SK-N-SH treated with all-trans-retinoic acid at 6 μM for 48 hours (cell line): ENCODE measurements at regions not wholly inside any gene's neighbourhood (a gene's known extent, or its start where the extent isn't known, plus 50 kb on each side); places are given as distances from the start of the nearest gene placed in this dataset.

ENCODE experiments used
- ARNTL ChIP-seq: fragments of 450-650 bp; formaldehyde crosslinking; IDR thresholded peaks from 2 replicates; pipeline ENCODE4 v1.5.0; 2020; ENCODE audit warnings: low read depth, mild to moderate bottlenecking, moderate library complexity, borderline replicate concordance
- BACH2 ChIP-seq: fragments of 250-450 bp; sonication (Bioruptor Pico); IDR thresholded peaks from 2 replicates; pipeline ENCODE4 v1.9.0; 2021; ENCODE audit warnings: mild to moderate bottlenecking, borderline replicate concordance
- CREB5 ChIP-seq: fragments of 250-450 bp; sonication (Bioruptor Pico); IDR thresholded peaks from 2 replicates; pipeline ENCODE4 v1.5.1; 2020; ENCODE audit warnings: low read depth, mild to moderate bottlenecking, moderate library complexity
- GLIS3 ChIP-seq: fragments of 250-450 bp; sonication (Bioruptor Pico); IDR thresholded peaks from 2 replicates; pipeline ENCODE4 v1.5.0; 2020; ENCODE audit warnings: mild to moderate bottlenecking, moderate library complexity
- PATZ1 ChIP-seq: fragments of 250-450 bp; sonication (Bioruptor Pico); IDR thresholded peaks from 2 replicates; pipeline ENCODE4 v1.8.0; 2020; ENCODE audit warnings: mild to moderate bottlenecking, moderate library complexity, borderline replicate concordance
- POU6F1 ChIP-seq: fragments of 250-450 bp; sonication (Bioruptor Pico); IDR thresholded peaks from 2 replicates; pipeline ENCODE4 v1.8.0; 2021; ENCODE audit warnings: low read depth, mild to moderate bottlenecking, moderate library complexity, borderline replicate concordance
- PPARA ChIP-seq: fragments of 250-450 bp; sonication (Bioruptor Pico); IDR thresholded peaks from 2 replicates; pipeline ENCODE4 v1.5.0; 2020; ENCODE audit warnings: mild to moderate bottlenecking, borderline replicate concordance
- RARB ChIP-seq: fragments of 250-450 bp; sonication (Bioruptor Pico); IDR thresholded peaks from 2 replicates; pipeline ENCODE4 v1.8.0; 2021; ENCODE audit warnings: mild to moderate bottlenecking, moderate library complexity
- ZC3H10 ChIP-seq: fragments of 250-450 bp; sonication (Bioruptor Pico); IDR thresholded peaks from 2 replicates; pipeline ENCODE4 v1.5.1; 2021; ENCODE audit warnings: mild to moderate bottlenecking, moderate library complexity
- ZFP3 ChIP-seq: fragments of 250-450 bp; sonication (Bioruptor Pico); IDR thresholded peaks from 2 replicates; pipeline ENCODE4 v1.5.0; 2020; ENCODE audit warnings: mild to moderate bottlenecking, moderate library complexity
- ZFP30 ChIP-seq: fragments of 450-650 bp; formaldehyde crosslinking; IDR thresholded peaks from 2 replicates; pipeline ENCODE4 v1.5.0; 2022; ENCODE audit warnings: mild to moderate bottlenecking, moderate library complexity
- ZNF565 ChIP-seq: fragments of 450-650 bp; formaldehyde crosslinking; conservative IDR thresholded peaks from 2 replicates; pipeline ENCODE4 v1.5.0; 2020; ENCODE audit warnings: low read depth, mild to moderate bottlenecking, moderate library complexity

GRCh38 chr10:21184984-21185383, 287.9 kb upstream of the NEBL start:
- TF ChIP-seq PATZ1 (CRISPR knock-in tag) (no peak), RARB (no peak), POU6F1 (CRISPR knock-in tag) (no peak), CREB5 (CRISPR knock-in tag) (no peak), ZNF565 (CRISPR knock-in tag) (no peak), ZFP30 (CRISPR knock-in tag) (no peak), GLIS3 (no peak), BACH2 (CRISPR knock-in tag) (no peak), ZC3H10 (no peak), ARNTL (CRISPR knock-in tag) (no peak), ZFP3 (CRISPR knock-in tag) (no peak), PPARA (no peak)
